ENCODE measurements at regions not wholly inside any gene's neighbourhood (a gene's known extent, or its start where the extent isn't known, plus 50 kb on each side); places are given as distances from the start of the nearest gene placed in this dataset.

DNA sequence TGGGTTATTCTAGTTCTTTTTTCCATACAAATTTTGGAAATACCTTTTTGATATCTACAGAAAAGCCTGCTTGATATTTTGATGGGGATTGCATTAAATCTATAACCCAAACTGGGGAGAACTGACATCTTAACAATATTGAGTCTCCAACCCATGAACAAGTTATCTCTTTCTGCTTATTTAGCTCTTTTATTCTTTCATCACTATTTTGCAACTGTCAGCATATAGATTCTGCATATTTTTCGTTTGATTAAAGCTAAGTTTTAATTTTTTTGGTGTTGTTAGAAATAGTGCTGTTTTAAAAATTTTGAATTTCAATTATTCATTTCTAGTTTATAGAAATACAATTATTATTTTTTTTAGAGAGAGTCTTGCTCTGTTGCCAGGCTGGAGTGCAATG lies 97.9 kb downstream of the EMX2 start:
- no peak overlapping the region for H3K4me3 ChIP-seq (ENCODE audit: insufficient read depth in 1 of 2, low read depth in 1 of 2, low read length in 2 of 2)
- H3K9ac ChIP-seq (ENCODE audit: low read length) = no peak overlapping the region
- no peak overlapping the region for H3K4me2 ChIP-seq (ENCODE audit: low read length, poor library complexity, severe bottlenecking)
- H2BK5ac ChIP-seq (ENCODE audit: low read depth, low read length, poor library complexity, severe bottlenecking) = no peak overlapping the region
- no peaks in the 10 kb centered on the region for H3K36me3 ChIP-seq (ENCODE audit: control insufficient read depth in 1 of 2, insufficient read depth in 2 of 2, low read depth in 1 of 2, low read length in 2 of 2)
- DNase-seq = no peak
- H3K79me1 ChIP-seq (replicated peaks; ENCODE audit: low read length, poor library complexity, severe bottlenecking) = no peaks in the 10 kb centered on the region
- H3K14ac ChIP-seq (ENCODE audit: low read length in 2 of 2) = no peak overlapping the region
- H4K91ac ChIP-seq (ENCODE audit: low read length) = no peak overlapping the region
- no peak overlapping the region for H3K18ac ChIP-seq (ENCODE audit: low read depth in 1 of 2, low read length in 2 of 2)
- no peak overlapping the region for H2BK120ac ChIP-seq (ENCODE audit: low read depth, low read length)
- no peak overlapping the region for H3K23ac ChIP-seq (ENCODE audit: low read length in 2 of 2)
- no peaks in the 10 kb centered on the region for H3K4me1 ChIP-seq (ENCODE audit: control insufficient read depth, insufficient read depth, low read depth, low read length)
- peaks cover 3% of the 10 kb centered on the region for H3K9me3 ChIP-seq (ENCODE audit: control insufficient read depth, low read length)
- no CpG with 5 or more reads among the region's 1 CpG for WGBS
- H2BK15ac ChIP-seq (ENCODE audit: low read depth, poor library complexity, severe bottlenecking) = no peak overlapping the region
- no peak overlapping the region for H3K4ac ChIP-seq (ENCODE audit: low read depth in 1 of 2, low read length in 2 of 2)
- H2AFZ ChIP-seq (ENCODE audit: low read depth, low read length) = no peak overlapping the region
- H2AK5ac ChIP-seq (ENCODE audit: low read length, severe bottlenecking) = no peak overlapping the region
- no peaks in the 10 kb centered on the region for H3K27me3 ChIP-seq (ENCODE audit: control insufficient read depth in 1 of 2, insufficient read depth in 1 of 2, low read length in 2 of 2)
- no peak overlapping the region for H3K27ac ChIP-seq (ENCODE audit: low read length, poor library complexity, severe bottlenecking)
- H4K8ac ChIP-seq (ENCODE audit: low read length) = no peak overlapping the region
- no peak overlapping the region for H2BK12ac ChIP-seq (ENCODE audit: low read length in 2 of 2)

DNA sequence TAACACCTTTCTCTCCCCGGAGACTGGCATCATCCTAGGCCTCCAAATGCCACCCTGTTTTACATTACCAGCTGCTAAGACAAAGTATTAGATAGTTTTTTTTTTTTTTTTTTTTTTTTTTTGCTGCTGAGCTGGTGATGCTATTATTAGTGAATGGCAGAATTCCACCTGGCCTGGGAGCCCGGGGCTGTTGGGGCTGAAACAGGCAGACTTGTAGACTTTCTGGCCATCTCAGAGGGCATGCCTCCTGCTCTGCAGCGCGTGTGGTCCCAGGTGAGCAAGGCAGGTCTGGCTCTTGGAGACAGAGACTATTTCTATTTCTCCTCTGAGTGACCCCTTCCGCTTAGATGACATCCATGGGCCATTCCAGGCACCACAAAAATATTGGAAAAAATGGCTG lies 104.2 kb downstream of the EMX2 start:
- Histone ChIP-seq H2BK12ac (ENCODE audit: low read length in 2 of 2) (no peak overlapping the region), H3K79me1 (replicated peaks; ENCODE audit: low read length, poor library complexity, severe bottlenecking) (no peaks in the 10 kb centered on the region), H2AFZ (ENCODE audit: low read depth, low read length) (no peak overlapping the region), H2BK120ac (ENCODE audit: low read depth, low read length) (no peak overlapping the region), H3K4me3 (ENCODE audit: insufficient read depth in 1 of 2, low read depth in 1 of 2, low read length in 2 of 2) (no peak overlapping the region), H3K27me3 (ENCODE audit: control insufficient read depth in 1 of 2, insufficient read depth in 1 of 2, low read length in 2 of 2) (no peaks in the 10 kb centered on the region), H3K4me2 (ENCODE audit: low read length, poor library complexity, severe bottlenecking) (no peak overlapping the region), H4K8ac (ENCODE audit: low read length) (no peak overlapping the region), H3K18ac (ENCODE audit: low read depth in 1 of 2, low read length in 2 of 2) (no peak overlapping the region), H3K9me3 (ENCODE audit: control insufficient read depth, low read length) (no peaks in the 10 kb centered on the region), H3K9ac (ENCODE audit: low read length) (no peak overlapping the region), H2AK5ac (ENCODE audit: low read length, severe bottlenecking) (no peak overlapping the region), H3K23ac (ENCODE audit: low read length in 2 of 2) (no peak overlapping the region), H3K4ac (ENCODE audit: low read depth in 1 of 2, low read length in 2 of 2) (no peak overlapping the region), H4K91ac (ENCODE audit: low read length) (no peak overlapping the region), H2BK15ac (ENCODE audit: low read depth, poor library complexity, severe bottlenecking) (no peak overlapping the region), H3K27ac (ENCODE audit: low read length, poor library complexity, severe bottlenecking) (no peak overlapping the region), H3K14ac (ENCODE audit: low read length in 2 of 2) (no peak overlapping the region), H3K36me3 (ENCODE audit: control insufficient read depth in 1 of 2, insufficient read depth in 2 of 2, low read depth in 1 of 2, low read length in 2 of 2) (no peaks in the 10 kb centered on the region), H2BK5ac (ENCODE audit: low read depth, low read length, poor library complexity, severe bottlenecking) (no peak overlapping the region), H3K4me1 (ENCODE audit: control insufficient read depth, insufficient read depth, low read depth, low read length) (no peaks in the 10 kb centered on the region)
- DNase-seq = no peak
- WGBS = 53% methylated on average over 1 of the region's 5 CpGs

DNA sequence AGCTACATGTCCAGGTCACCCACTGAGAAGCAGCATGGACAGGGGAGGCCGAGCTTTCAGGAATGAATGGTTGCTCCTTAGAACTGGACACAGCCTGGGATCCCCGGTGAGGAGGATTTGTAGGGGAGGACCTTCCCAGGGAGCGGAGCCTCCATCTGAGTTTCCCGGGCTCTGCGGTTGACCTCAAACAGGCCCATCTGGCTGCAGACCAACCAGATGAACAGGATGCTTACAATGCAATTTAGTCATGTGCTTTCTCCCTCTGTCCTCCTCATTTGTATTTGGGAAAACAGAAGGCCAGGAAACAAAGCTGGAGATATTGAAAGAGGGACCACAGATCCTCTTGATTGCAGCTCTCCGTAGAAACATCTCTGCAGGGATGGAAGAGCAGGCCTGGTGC lies 104.8 kb downstream of the EMX2 start:
- Histone ChIP-seq H4K8ac (ENCODE audit: low read length) (no peak overlapping the region), H2BK12ac (ENCODE audit: low read length in 2 of 2) (no peak overlapping the region), H3K36me3 (ENCODE audit: control insufficient read depth in 1 of 2, insufficient read depth in 2 of 2, low read depth in 1 of 2, low read length in 2 of 2) (no peaks in the 10 kb centered on the region), H2BK15ac (ENCODE audit: low read depth, poor library complexity, severe bottlenecking) (no peak overlapping the region), H2AFZ (ENCODE audit: low read depth, low read length) (no peak overlapping the region), H3K18ac (ENCODE audit: low read depth in 1 of 2, low read length in 2 of 2) (no peak overlapping the region), H3K4me3 (ENCODE audit: insufficient read depth in 1 of 2, low read depth in 1 of 2, low read length in 2 of 2) (no peak overlapping the region), H3K14ac (ENCODE audit: low read length in 2 of 2) (no peak overlapping the region), H3K79me1 (replicated peaks; ENCODE audit: low read length, poor library complexity, severe bottlenecking) (no peaks in the 10 kb centered on the region), H3K4me1 (ENCODE audit: control insufficient read depth, insufficient read depth, low read depth, low read length) (no peaks in the 10 kb centered on the region), H3K9ac (ENCODE audit: low read length) (no peak overlapping the region), H2BK120ac (ENCODE audit: low read depth, low read length) (no peak overlapping the region), H2BK5ac (ENCODE audit: low read depth, low read length, poor library complexity, severe bottlenecking) (no peak overlapping the region), H3K23ac (ENCODE audit: low read length in 2 of 2) (no peak overlapping the region), H3K27me3 (ENCODE audit: control insufficient read depth in 1 of 2, insufficient read depth in 1 of 2, low read length in 2 of 2) (no peaks in the 10 kb centered on the region), H3K4ac (ENCODE audit: low read depth in 1 of 2, low read length in 2 of 2) (no peak overlapping the region), H3K9me3 (ENCODE audit: control insufficient read depth, low read length) (no peaks in the 10 kb centered on the region), H3K4me2 (ENCODE audit: low read length, poor library complexity, severe bottlenecking) (no peak overlapping the region), H3K27ac (ENCODE audit: low read length, poor library complexity, severe bottlenecking) (no peak overlapping the region), H4K91ac (ENCODE audit: low read length) (no peak overlapping the region), H2AK5ac (ENCODE audit: low read length, severe bottlenecking) (no peak overlapping the region)
- WGBS = 49% methylated on average over 5 of the region's 6 CpGs
- DNase-seq = no peak

DNA sequence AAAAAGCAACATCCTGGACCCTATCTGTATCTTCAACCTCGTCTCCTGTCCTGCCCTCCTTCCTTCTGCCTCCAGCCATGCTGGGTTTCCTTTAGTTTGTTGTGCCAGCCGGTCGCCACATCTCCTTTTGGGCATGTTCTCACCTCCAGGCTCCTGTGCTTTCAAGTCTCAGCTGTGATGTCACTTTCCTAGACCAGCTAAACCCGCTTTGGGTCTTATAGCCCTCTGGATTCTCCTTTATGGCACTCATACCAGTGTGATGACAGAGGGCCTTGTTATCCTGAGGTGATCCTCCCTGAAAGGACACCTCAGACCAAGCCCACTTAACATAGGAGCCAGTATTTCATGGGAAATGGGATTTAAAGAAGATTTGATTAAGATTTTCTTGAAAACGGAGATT lies 108.6 kb downstream of the EMX2 start:
- Histone ChIP-seq H3K14ac (ENCODE audit: low read length in 2 of 2) (no peak overlapping the region), H2AFZ (ENCODE audit: low read depth, low read length) (no peak overlapping the region), H3K27ac (ENCODE audit: low read length, poor library complexity, severe bottlenecking) (no peak overlapping the region), H3K4ac (ENCODE audit: low read depth in 1 of 2, low read length in 2 of 2) (no peak overlapping the region), H3K27me3 (ENCODE audit: control insufficient read depth in 1 of 2, insufficient read depth in 1 of 2, low read length in 2 of 2) (no peaks in the 10 kb centered on the region), H2BK15ac (ENCODE audit: low read depth, poor library complexity, severe bottlenecking) (no peak overlapping the region), H3K4me2 (ENCODE audit: low read length, poor library complexity, severe bottlenecking) (no peak overlapping the region), H2BK5ac (ENCODE audit: low read depth, low read length, poor library complexity, severe bottlenecking) (no peak overlapping the region), H3K23ac (ENCODE audit: low read length in 2 of 2) (no peak overlapping the region), H4K8ac (ENCODE audit: low read length) (no peak overlapping the region), H3K79me1 (replicated peaks; ENCODE audit: low read length, poor library complexity, severe bottlenecking) (no peaks in the 10 kb centered on the region), H3K4me3 (ENCODE audit: insufficient read depth in 1 of 2, low read depth in 1 of 2, low read length in 2 of 2) (no peak overlapping the region), H2BK12ac (ENCODE audit: low read length in 2 of 2) (no peak overlapping the region), H3K36me3 (ENCODE audit: control insufficient read depth in 1 of 2, insufficient read depth in 2 of 2, low read depth in 1 of 2, low read length in 2 of 2) (no peaks in the 10 kb centered on the region), H2AK5ac (ENCODE audit: low read length, severe bottlenecking) (no peak overlapping the region), H4K91ac (ENCODE audit: low read length) (no peak overlapping the region), H2BK120ac (ENCODE audit: low read depth, low read length) (no peak overlapping the region), H3K18ac (ENCODE audit: low read depth in 1 of 2, low read length in 2 of 2) (no peak overlapping the region), H3K4me1 (ENCODE audit: control insufficient read depth, insufficient read depth, low read depth, low read length) (no peaks in the 10 kb centered on the region), H3K9me3 (ENCODE audit: control insufficient read depth, low read length) (peaks cover 8% of the 10 kb centered on the region), H3K9ac (ENCODE audit: low read length) (no peak overlapping the region)
- WGBS = 79% methylated on average over 4 of the region's 5 CpGs
- no peak for DNase-seq
